Psoas muscle (tissue), 7 donors: ENCODE measurements at regions not wholly inside any gene's neighbourhood (a gene's known extent, or its start where the extent isn't known, plus 50 kb on each side); places are given as distances from the start of the nearest gene placed in this dataset.

Experiments used
- ATAC-seq, 4 donors: fragments of 200-7000 bp; cut with Tn5 transposase; one replicate each; pipeline ENCODE4 v1.9.1; 2020; ENCODE audit warnings: moderate library complexity in 3 of 4, mild to moderate bottlenecking in 2 of 4
- DNase-seq, 2 donors: peaks; one replicate each; pipeline ENCODE4 v3.0.0-alpha.2; 2020
- H3K27ac ChIP-seq: fragments of 200-600 bp; one replicate; pipeline ENCODE4 v1.8.0; 2022
- H3K27me3 ChIP-seq, 3 donors: fragments of 200-600 bp in 1 of 3; one replicate each; pipeline versions ENCODE4 v1.6.1 to v1.8.0; 2013 to 2022; ENCODE audit warnings: low read length in 2 of 3, mild to moderate bottlenecking in 2 of 3, moderate library complexity in 1 of 3; ENCODE audit not compliant: insufficient read depth in 3 of 3
- H3K36me3 ChIP-seq, 2 donors: fragments of 200-600 bp in 1 of 2; one replicate each; pipeline versions ENCODE4 v1.6.1 to v1.8.0; 2013 to 2022; ENCODE audit warnings: low read depth in 1 of 2, mild to moderate bottlenecking in 1 of 2, moderate library complexity in 1 of 2; ENCODE audit not compliant: insufficient read depth in 1 of 2
- H3K4me1 ChIP-seq: fragments of 200-600 bp; one replicate; pipeline ENCODE4 v1.8.0; 2022
- H3K4me3 ChIP-seq: fragments of 200-600 bp; one replicate; pipeline ENCODE4 v1.8.0; 2022; ENCODE audit warnings: mild to moderate bottlenecking
- H3K9me3 ChIP-seq: fragments of 200-600 bp; one replicate; pipeline ENCODE4 v1.8.0; 2022
- WGBS, 3 donors: extraction: QIAGEN DNeasy Blood & Tissue Kit; methylation state at CpG; one replicate each; pipeline versions ENCODE4 v1.1.6 to v1.1.7; 2013; 5-methylcytosine and 5-hydroxymethylcytosine counted together
- intact Hi-C, 2 donors: fragments of 100-400 bp; cut with DNase I; formaldehyde crosslinking; loops; one replicate each; pipeline versions ENCODE4 v1.11.0 to v1.14.2; 2022
- TF ChIP-seq, protein P1 (sequence below): fragments of 200-600 bp; IDR thresholded peaks from one replicate; pipeline ENCODE4 v1.8.0; 2022; ENCODE audit warnings: antibody characterized with exemption
- donor health status: healthy with polysubstance abuse.
- donor health status: DM: no; HTN: no; CAD: no; lungs with moderate emphysema.
- donor health status: Bipolar disorder and iron deficiency.
- donor health status: healthy.
- donor health status: DM: yes; HTN: yes; CAD: no.
- donor health status: DM: no; HTN: no; CAD: no.
- donor health status: DM: yes; HTN: yes; CAD: no.

- Histone ChIP-seq H3K27ac (peak overlapping the region; percentile 36), H3K4me1 (peaks cover 4% of the 10 kb centered on the region), H3K4me3 (no peak overlapping the region), H3K36me3 (no peaks in the 10 kb centered on the region), H3K9me3 (peaks cover 8% of the 10 kb centered on the region), H3K27me3 (no peaks in the 10 kb centered on the region)
- intact Hi-C loops, result no loop called here
- no peak for ATAC-seq
- 76 to 83% (median 77%) methylated on average over 7 of the region's 7 CpGs for WGBS, 3 donors
- TF ChIP-seq, protein P1, sequence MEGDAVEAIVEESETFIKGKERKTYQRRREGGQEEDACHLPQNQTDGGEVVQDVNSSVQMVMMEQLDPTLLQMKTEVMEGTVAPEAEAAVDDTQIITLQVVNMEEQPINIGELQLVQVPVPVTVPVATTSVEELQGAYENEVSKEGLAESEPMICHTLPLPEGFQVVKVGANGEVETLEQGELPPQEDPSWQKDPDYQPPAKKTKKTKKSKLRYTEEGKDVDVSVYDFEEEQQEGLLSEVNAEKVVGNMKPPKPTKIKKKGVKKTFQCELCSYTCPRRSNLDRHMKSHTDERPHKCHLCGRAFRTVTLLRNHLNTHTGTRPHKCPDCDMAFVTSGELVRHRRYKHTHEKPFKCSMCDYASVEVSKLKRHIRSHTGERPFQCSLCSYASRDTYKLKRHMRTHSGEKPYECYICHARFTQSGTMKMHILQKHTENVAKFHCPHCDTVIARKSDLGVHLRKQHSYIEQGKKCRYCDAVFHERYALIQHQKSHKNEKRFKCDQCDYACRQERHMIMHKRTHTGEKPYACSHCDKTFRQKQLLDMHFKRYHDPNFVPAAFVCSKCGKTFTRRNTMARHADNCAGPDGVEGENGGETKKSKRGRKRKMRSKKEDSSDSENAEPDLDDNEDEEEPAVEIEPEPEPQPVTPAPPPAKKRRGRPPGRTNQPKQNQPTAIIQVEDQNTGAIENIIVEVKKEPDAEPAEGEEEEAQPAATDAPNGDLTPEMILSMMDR, result no peak
- DNase-seq, result no peak
Observed at GRCh38 chr6:157727629-157728182, 95.3 kb upstream of the SNX9 start.

DNA sequence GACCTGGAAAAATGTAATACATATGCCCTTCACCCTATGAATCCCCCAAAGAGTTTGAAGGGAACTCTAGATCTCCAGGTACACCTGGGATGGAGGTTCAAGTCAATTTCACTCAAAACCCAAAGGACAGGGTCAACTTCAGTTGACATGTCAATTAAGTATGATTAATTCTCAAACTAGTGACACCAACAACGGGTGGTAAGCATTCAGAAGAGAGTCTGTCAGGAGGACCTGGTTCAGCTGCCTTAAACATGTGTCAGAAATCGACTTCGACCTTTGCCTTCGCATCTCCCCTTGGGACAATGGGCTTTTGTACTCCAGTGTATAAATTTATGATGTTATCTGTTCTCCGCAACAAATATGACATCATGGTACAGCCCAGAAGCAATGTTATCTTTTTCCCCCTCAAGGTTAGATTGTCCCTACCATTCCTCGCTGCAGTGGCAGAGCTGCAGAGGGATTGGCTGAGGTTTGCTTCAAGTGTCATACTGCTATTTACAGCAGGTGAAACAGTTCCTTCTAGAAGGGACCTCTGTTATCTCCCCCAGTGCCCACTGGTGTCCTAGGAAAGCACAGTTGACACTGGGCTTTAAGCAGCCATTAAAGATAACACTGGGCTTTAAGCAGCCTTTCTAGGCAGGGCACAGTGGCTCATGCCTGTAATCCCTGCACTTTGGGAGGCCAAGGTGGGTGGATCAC, 94.7 kb upstream of the SNX9 start:
- intact Hi-C loops, result no loop called here
- WGBS, 3 donors, result 80 to 86% (median 84%) methylated on average over 6 of the region's 6 CpGs
- DNase-seq (no peak), ATAC-seq (no peak)
- TF ChIP-seq, protein P1, result no peak
- H3K27me3 ChIP-seq, result no peaks in the 10 kb centered on the region
- no peak overlapping the region for H3K27ac ChIP-seq
- peaks cover 4% of the 10 kb centered on the region for H3K4me1 ChIP-seq
- peaks cover 8% of the 10 kb centered on the region for H3K9me3 ChIP-seq
- no peak overlapping the region for H3K4me3 ChIP-seq
- H3K36me3 ChIP-seq, result no peaks in the 10 kb centered on the region

GRCh38 chr6:157731221-157731620, 91.8 kb upstream of the SNX9 start:
- Histone ChIP-seq H3K36me3 (no peaks in the 10 kb centered on the region), H3K27ac (no peak overlapping the region), H3K4me1 (peaks cover 4% of the 10 kb centered on the region), H3K27me3 (no peaks in the 10 kb centered on the region), H3K4me3 (no peak overlapping the region), H3K9me3 (no peaks in the 10 kb centered on the region)
- 93 to 94% (median 93%) methylated on average over 5 of the region's 5 CpGs for WGBS, 3 donors
- no peak for ATAC-seq
- TF ChIP-seq, protein P1, result no peak
- intact Hi-C loops, result no loop called here
- no peak for DNase-seq

- WGBS, 3 donors, result 93 to 97% (median 93%) methylated on average over 2 of the region's 2 CpGs
- no peak overlapping the region for H3K4me3 ChIP-seq
- no peaks in the 10 kb centered on the region for H3K36me3 ChIP-seq
- H3K4me1 ChIP-seq, result peaks cover 4% of the 10 kb centered on the region
- H3K27me3 ChIP-seq, result no peaks in the 10 kb centered on the region
- no peaks in the 10 kb centered on the region for H3K9me3 ChIP-seq
- intact Hi-C loops, result no loop called here
- TF ChIP-seq, protein P1, result no peak
- H3K27ac ChIP-seq, result no peak overlapping the region
- DNase-seq (no peak), ATAC-seq (no peak)
Observed at GRCh38 chr6:157732007-157732406, 91.0 kb upstream of the SNX9 start.
